Activated naive CD8-positive, alpha-beta T cell treated with anti-CD3 and anti-CD28 coated beads, Interleukin-2, amount 50 U/mL, for 24 hours (primary cell): ENCODE measurements at regions not wholly inside any gene's neighbourhood (a gene's known extent, or its start where the extent isn't known, plus 50 kb on each side); places are given as distances from the start of the nearest gene placed in this dataset.
"Not testable (repeated sequence)": the region's sequence is repeated elsewhere in the genome, so short reads cannot be mapped to it uniquely, and the experiment has no call there.

ENCODE experiments used
- ATAC-seq: fragments of 150-1000 bp; cut with Tn5 transposase; one replicate; pipeline ENCODE4 v1.10.0; 2021
- DNase-seq: peaks from one replicate; pipeline ENCODE4 v3.0.0; 2021
- H3K27ac Mint-ChIP-seq: one replicate; pipeline ENCODE4 v1.8.0; 2021; ENCODE audit warnings: mild to moderate bottlenecking, mixed read lengths
- H3K27me3 Mint-ChIP-seq: one replicate; pipeline ENCODE4 v1.8.0; 2021; ENCODE audit warnings: mixed read lengths
- H3K36me3 Mint-ChIP-seq: one replicate; pipeline ENCODE4 v1.8.0; 2021; ENCODE audit warnings: low read depth, mixed read lengths
- H3K4me1 Mint-ChIP-seq: one replicate; pipeline ENCODE4 v1.8.0; 2021; ENCODE audit warnings: mixed read lengths
- H3K4me3 Mint-ChIP-seq: one replicate; pipeline ENCODE4 v1.8.0; 2021; ENCODE audit warnings: mild to moderate bottlenecking, moderate library complexity, mixed read lengths
- H3K9me3 Mint-ChIP-seq: one replicate; pipeline ENCODE4 v1.8.0; 2021; ENCODE audit warnings: mixed read lengths

DNA sequence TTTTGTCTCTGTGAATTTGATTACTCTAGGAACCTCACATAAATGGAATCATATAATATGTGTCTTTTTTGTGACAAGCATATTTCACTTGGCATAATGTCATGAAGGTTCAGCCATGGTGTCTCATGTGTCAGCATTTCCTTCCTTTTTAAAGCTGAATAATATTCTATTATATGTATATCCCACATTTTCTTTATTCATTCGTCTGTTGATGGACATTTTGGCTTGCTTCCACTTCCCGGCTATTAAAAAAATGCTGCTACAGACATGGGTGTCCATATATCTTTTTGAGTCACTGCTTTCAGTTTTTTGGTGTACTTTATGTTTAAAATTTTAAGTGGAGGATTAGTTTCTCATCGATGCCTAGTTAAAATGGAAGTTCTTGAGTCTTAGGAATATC, 59.8 kb upstream of the C5orf63 start:
- DNase-seq = no peak
- no peak overlapping the region for H3K27ac Mint-ChIP-seq
- no peak for ATAC-seq
- no peaks in the 10 kb centered on the region for H3K36me3 Mint-ChIP-seq
- no peaks in the 10 kb centered on the region for H3K4me1 Mint-ChIP-seq
- no peak overlapping the region for H3K4me3 Mint-ChIP-seq
- H3K9me3 Mint-ChIP-seq = no peaks in the 10 kb centered on the region
- no peaks in the 10 kb centered on the region for H3K27me3 Mint-ChIP-seq

DNA sequence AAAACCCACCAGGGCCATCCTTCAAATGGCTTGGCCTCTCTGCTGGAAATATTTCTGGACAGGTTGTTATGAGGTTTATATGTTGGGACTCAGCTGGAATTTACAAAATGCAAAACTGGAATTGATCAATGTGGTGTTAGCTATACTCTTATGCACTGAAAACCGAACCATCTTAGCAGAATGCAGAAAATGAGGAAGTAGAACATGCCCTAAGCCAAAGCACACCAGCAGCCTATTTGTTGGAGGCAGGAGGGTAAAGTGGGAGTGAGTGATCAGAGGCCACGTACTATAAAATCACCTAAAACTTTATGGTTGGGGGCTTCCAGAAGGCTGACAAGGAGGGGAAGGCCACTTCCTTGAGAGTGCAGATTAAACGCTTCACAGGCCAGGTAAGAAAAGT, 63.6 kb upstream of the C5orf63 start:
- Mint-ChIP-seq H3K4me1 (no peaks in the 10 kb centered on the region), H3K27ac (no peak overlapping the region), H3K27me3 (peaks cover 2% of the 10 kb centered on the region), H3K36me3 (no peaks in the 10 kb centered on the region), H3K9me3 (peaks cover 4% of the 10 kb centered on the region), H3K4me3 (no peak overlapping the region)
- ATAC-seq (no peak), DNase-seq (no peak)

DNA sequence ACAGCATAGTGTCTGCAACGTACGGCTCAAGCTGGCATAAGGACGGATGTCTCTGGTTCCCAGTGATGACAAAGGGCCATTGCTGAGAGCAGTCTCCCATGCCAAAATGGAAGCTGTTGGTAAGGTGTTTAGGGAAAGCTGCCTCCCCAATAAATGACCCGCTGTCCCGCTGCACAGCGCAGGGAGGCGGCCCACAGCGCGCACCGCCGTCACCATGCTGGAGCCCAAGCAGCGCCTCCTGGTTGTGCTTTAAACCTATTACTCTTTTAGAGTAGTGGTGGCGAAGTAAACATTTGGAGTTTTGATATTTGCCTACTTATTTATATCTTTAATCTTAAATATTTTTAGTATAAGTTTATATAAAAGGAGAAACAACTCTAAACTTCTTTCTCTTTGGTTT, 70.4 kb upstream of the C5orf63 start:
- no peaks in the 10 kb centered on the region for H3K4me1 Mint-ChIP-seq
- H3K27me3 Mint-ChIP-seq = peaks cover 6% of the 10 kb centered on the region
- no peaks in the 10 kb centered on the region for H3K36me3 Mint-ChIP-seq
- H3K9me3 Mint-ChIP-seq = peaks cover 4% of the 10 kb centered on the region
- no peak overlapping the region for H3K27ac Mint-ChIP-seq
- ATAC-seq (no peak), DNase-seq (no peak)
- H3K4me3 Mint-ChIP-seq = no peak overlapping the region

DNA sequence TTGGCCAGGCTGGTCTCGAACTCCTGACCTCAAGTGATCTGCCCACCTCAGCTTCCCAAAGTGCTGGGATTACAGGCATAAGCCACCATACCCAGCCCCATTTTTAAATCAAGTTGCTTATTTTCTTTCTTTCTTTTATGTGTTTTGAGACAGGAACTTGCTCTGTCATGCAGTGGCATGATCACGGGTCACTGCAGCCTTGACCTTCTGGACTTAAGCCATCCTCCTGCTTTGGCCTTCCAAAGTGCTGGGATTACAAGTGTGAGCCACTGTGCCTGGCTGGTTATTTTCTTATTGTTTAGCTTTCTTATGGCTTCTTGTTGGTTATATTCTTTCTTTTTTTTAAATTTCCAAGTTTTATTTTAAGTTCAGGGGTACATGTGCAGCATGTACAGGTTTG, 79.7 kb upstream of the C5orf63 start:
- Mint-ChIP-seq H3K36me3 (no peaks in the 10 kb centered on the region), H3K27ac (no peak overlapping the region), H3K4me1 (no peaks in the 10 kb centered on the region), H3K27me3 (peaks cover 3% of the 10 kb centered on the region), H3K4me3 (no peak overlapping the region), H3K9me3 (peaks cover 14% of the 10 kb centered on the region)
- no peak for ATAC-seq
- no peak for DNase-seq

DNA sequence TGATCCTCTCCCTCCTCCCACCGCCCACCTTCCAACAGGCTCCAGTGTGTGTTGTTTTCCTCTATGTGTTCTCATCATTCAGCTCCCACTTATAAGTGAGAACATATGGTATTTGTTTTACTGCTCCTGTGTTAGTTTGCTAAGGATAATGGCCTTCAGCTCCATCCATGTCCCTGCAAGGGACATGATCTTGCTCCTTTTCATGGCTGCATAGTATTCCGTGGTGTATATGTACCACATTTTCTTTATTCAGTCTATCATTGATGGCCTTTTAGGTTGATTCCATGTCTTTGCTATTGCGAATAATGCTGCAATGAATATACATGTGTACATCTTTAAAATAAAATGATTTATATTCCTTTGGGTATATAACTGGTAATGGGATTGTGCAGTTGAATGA, 80.2 kb upstream of the C5orf63 start:
- peaks cover 5% of the 10 kb centered on the region for H3K27me3 Mint-ChIP-seq
- no peak for DNase-seq
- no peak overlapping the region for H3K4me3 Mint-ChIP-seq
- H3K36me3 Mint-ChIP-seq = no peaks in the 10 kb centered on the region
- no peaks in the 10 kb centered on the region for H3K4me1 Mint-ChIP-seq
- H3K9me3 Mint-ChIP-seq = peaks cover 16% of the 10 kb centered on the region
- no peak for ATAC-seq
- no peak overlapping the region for H3K27ac Mint-ChIP-seq

DNA sequence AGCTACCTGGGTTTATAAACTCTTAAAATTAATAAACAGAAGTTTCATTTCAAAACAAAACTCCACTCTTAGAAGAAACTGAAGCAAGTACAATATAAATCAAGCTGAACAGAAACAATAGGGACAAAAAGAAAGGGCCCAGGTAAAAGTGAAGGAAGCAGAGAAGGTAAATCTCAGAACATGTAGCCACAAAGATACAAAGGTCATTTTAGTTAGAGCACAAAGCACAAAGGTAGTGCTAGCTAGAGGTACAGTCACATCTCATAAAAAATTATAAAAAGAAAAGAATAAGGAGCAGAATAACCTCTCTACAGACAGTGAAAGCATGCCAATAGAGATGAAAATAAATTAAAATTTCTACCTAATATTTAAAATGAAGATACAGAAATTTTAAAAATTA, 90.4 kb upstream of the C5orf63 start:
- Mint-ChIP-seq H3K4me1 (no peaks in the 10 kb centered on the region), H3K4me3 (no peak overlapping the region), H3K27me3 (peaks cover 3% of the 10 kb centered on the region), H3K27ac (no peak overlapping the region), H3K9me3 (peaks cover 1% of the 10 kb centered on the region), H3K36me3 (no peaks in the 10 kb centered on the region)
- DNase-seq = no peak
- no peak for ATAC-seq

DNA sequence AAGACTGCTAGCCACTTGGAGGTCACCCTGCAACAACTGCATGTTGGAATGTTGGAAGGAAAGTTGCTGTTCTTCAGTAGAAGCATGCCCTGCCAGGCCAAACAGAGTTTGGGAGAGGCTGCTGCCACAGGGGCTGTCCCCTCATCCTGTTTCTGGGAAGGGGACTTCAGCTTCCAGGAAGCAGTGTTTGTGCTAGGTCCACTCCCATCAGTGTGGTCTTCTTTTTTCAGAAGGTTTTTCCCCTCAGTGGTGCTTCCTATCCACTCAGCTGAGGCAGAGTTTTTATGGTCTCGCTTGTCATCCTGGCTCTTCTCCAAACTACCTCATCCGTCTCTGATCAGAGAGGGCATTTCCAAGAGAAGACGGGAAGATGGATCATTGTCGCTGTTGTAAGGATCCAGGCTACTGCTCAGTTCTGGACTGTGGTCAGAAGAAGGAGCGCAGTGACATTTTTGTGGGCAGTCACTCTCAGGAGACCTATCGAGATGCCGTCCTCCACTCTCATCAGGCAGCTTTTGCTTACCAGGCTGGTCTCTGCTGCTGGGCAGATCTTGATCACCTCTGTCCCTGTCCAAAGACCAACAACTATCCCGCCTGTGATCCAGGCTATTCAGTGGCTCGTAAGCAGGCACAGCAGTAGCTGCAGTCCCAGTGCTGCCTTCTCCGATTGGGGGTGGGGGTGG, 97.8 kb upstream of the C5orf63 start:
- DNase-seq = no peak
- H3K27ac Mint-ChIP-seq = no peak overlapping the region
- no peaks in the 10 kb centered on the region for H3K9me3 Mint-ChIP-seq
- H3K4me3 Mint-ChIP-seq = no peak overlapping the region
- H3K36me3 Mint-ChIP-seq = no peaks in the 10 kb centered on the region
- H3K4me1 Mint-ChIP-seq = no peaks in the 10 kb centered on the region
- H3K27me3 Mint-ChIP-seq = peaks cover 3% of the 10 kb centered on the region
- ATAC-seq = no peak

DNA sequence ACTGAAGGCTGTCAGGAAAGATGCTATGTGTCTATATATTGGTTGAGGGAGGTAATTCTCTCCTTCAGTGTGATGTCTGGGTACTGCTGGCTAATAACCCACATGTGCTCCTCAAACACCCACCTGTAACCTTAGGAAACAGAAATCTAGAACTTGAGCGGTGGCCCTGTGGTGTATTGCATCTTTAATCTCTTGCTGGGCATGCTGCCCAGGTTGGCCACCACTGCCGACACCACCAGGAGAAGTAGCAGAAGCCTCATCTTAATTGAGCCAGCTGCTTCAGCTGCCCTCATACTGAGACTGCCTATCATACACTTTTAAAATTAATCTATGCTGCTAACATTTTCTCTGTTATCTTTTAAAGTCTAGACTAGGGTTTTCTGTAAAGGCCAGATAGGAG, 103.5 kb upstream of the C5orf63 start:
- Mint-ChIP-seq H3K4me1 (no peaks in the 10 kb centered on the region), H3K27ac (no peak overlapping the region), H3K4me3 (no peak overlapping the region), H3K9me3 (no peaks in the 10 kb centered on the region), H3K36me3 (no peaks in the 10 kb centered on the region), H3K27me3 (peaks cover 3% of the 10 kb centered on the region)
- no peak for ATAC-seq
- no peak for DNase-seq

DNA sequence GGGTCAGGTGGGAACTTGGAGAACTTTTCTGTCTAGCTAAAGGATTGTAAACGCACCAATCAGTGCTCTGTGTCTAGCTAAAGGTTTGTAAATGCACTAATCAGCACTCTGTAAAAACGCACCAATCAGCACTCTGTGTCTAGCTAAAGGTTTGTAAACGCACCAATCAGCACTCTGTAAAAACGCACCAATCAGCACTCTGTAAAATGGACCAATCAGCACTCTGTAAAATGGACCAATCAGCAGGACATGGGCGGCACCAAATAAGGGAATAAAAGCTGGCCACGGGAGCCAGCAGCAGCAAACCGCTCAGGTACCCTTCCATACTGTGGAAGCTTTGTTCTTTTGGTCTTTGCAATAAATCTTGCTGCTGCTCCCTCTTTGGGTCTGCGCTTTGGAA, 108.0 kb upstream of the MEGF10 start:
- H3K36me3 Mint-ChIP-seq, DNase-seq, H3K4me1 Mint-ChIP-seq, H3K9me3 Mint-ChIP-seq, ATAC-seq, H3K4me3 Mint-ChIP-seq, H3K27me3 Mint-ChIP-seq, H3K27ac Mint-ChIP-seq: not testable (repeated sequence)

DNA sequence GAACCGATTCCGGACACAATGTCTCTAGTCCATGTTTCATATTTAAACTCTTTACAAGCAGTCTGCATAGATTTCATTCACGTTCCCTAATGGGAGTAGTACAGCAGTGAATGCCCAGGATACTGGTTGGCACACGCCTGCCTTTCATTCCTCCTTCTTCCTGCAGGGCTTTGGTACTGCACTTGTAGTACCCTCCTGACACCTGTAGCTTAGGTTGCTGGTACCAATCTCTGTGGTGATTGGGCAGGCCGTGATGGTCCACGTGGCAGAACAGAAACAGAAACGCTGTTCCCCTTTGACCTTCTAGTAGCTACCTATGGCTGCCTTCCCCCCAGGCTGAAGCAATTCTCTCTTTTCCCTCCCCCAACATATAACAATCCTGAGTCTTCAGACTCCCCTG, 107.3 kb upstream of the MEGF10 start:
- Mint-ChIP-seq H3K4me3 (no peak overlapping the region), H3K27me3 (no peaks in the 10 kb centered on the region), H3K36me3 (no peaks in the 10 kb centered on the region), H3K27ac (no peak overlapping the region), H3K9me3 (no peaks in the 10 kb centered on the region), H3K4me1 (no peaks in the 10 kb centered on the region)
- DNase-seq (no peak), ATAC-seq (no peak)

DNA sequence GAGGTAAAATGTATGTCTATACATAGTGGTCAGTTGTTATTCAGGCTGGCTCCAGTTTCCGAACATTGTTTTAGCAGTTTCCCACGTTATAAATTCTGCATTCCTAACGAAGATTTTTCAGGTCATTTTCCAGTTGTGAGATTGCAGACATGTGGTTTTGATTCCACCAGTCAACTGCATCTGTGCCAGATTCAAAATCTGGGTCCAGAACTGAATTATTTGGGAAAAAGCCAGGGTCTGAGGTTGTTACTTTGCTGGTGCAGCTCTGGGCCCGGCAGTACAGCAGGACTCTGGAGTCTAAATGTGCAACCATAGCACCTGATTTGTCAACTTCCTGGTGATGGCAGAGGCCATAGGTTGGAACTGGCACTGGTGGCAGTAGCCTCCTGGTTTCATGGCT, 105.7 kb upstream of the MEGF10 start:
- no peak overlapping the region for H3K27ac Mint-ChIP-seq
- no peaks in the 10 kb centered on the region for H3K9me3 Mint-ChIP-seq
- no peak for DNase-seq
- no peaks in the 10 kb centered on the region for H3K27me3 Mint-ChIP-seq
- ATAC-seq = no peak
- no peak overlapping the region for H3K4me3 Mint-ChIP-seq
- no peaks in the 10 kb centered on the region for H3K36me3 Mint-ChIP-seq
- no peaks in the 10 kb centered on the region for H3K4me1 Mint-ChIP-seq

DNA sequence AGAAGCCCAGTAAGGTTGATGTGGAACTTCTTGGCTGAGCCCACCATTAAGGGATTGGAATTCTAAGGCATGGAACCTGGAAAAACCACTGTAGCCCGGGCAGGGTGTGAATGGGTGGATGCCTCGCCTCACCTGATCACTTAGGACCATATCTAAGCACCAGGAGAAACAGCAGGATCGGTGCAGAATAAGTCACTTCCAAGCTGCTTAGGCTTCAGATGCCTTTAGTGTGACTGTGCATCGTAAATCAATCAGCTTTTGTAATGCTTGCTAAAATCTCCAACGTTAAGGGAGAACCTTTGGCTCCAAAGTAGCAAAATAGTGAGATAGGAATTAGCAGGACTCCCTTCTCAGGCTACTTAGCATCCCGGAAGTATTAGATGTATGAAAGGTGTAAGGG, 103.9 kb upstream of the MEGF10 start:
- H3K9me3 Mint-ChIP-seq = no peaks in the 10 kb centered on the region
- H3K27ac Mint-ChIP-seq = no peak overlapping the region
- H3K4me1 Mint-ChIP-seq = no peaks in the 10 kb centered on the region
- H3K27me3 Mint-ChIP-seq = no peaks in the 10 kb centered on the region
- no peak for ATAC-seq
- H3K4me3 Mint-ChIP-seq = no peak overlapping the region
- no peak for DNase-seq
- no peaks in the 10 kb centered on the region for H3K36me3 Mint-ChIP-seq

DNA sequence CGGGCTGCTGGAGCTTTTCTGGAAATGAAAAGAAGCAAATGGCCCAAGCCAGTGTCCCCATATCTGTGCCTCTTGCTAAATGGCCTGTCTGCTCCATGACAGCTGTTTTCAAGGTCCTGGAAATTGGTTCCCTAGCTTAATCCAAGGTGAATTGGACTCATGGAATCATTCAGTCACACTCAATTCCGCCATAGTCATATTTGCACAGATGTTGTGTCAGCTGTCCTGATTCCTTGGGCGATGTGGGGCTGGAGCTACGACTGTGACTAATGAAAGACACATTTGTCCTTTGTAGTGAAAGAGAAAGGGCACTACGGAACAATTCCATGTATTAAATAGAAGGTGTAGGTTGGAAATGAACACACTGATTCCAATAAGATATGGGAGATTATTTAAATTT, 102.9 kb upstream of the MEGF10 start:
- no peak overlapping the region for H3K27ac Mint-ChIP-seq
- DNase-seq (no peak), ATAC-seq (no peak)
- no peaks in the 10 kb centered on the region for H3K9me3 Mint-ChIP-seq
- peaks cover 2% of the 10 kb centered on the region for H3K27me3 Mint-ChIP-seq
- H3K4me3 Mint-ChIP-seq = no peak overlapping the region
- H3K4me1 Mint-ChIP-seq = no peaks in the 10 kb centered on the region
- no peaks in the 10 kb centered on the region for H3K36me3 Mint-ChIP-seq

DNA sequence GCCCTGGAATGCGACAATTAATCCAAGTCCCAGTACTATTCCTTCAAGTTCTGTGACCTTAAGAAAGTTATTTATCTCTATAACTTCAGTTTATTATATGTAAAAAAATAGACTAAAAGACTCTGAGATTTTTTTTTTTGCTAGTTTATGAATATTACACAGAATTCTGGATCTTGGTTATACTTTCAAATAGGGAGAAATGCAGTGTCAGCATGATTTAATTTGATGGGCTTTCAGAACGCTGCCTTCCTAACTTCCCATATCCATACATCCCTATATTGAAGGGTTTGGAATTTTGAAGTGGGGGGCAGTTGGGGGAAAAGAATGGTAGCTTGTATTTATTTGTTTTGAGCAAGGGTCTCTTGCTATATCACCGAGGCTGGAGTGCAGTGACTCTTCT, 98.4 kb upstream of the MEGF10 start:
- no peaks in the 10 kb centered on the region for H3K4me1 Mint-ChIP-seq
- DNase-seq = no peak
- H3K9me3 Mint-ChIP-seq = no peaks in the 10 kb centered on the region
- H3K4me3 Mint-ChIP-seq = no peak overlapping the region
- H3K27me3 Mint-ChIP-seq = peaks cover 8% of the 10 kb centered on the region
- no peaks in the 10 kb centered on the region for H3K36me3 Mint-ChIP-seq
- no peak for ATAC-seq
- no peak overlapping the region for H3K27ac Mint-ChIP-seq

DNA sequence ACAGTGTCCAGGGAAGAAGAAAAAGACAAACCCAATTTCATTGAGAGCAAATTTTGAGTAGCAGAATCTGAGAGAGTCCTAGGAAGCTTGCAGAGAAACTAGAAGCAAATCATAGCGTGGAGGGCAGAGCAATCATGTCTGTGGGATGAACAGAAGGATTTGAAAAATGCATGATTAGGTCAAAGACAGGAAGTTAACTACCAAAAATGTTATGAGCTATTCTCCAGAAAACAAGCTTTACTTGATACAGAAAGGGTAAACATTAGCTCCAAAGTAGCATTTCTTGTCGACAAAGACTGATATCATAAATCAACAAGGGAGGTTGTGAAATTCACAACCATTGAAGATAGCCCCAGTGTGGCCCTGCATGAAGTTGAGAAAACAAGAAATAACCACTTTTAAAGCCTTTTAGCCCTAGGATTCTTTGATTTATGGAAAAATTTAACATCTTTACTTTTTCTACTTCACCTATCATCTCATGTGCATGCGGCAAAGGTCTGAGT, 97.7 kb upstream of the MEGF10 start:
- no peak overlapping the region for H3K4me3 Mint-ChIP-seq
- no peak overlapping the region for H3K27ac Mint-ChIP-seq
- no peak for DNase-seq
- no peaks in the 10 kb centered on the region for H3K4me1 Mint-ChIP-seq
- no peaks in the 10 kb centered on the region for H3K9me3 Mint-ChIP-seq
- H3K36me3 Mint-ChIP-seq = no peaks in the 10 kb centered on the region
- peaks cover 8% of the 10 kb centered on the region for H3K27me3 Mint-ChIP-seq
- no peak for ATAC-seq

DNA sequence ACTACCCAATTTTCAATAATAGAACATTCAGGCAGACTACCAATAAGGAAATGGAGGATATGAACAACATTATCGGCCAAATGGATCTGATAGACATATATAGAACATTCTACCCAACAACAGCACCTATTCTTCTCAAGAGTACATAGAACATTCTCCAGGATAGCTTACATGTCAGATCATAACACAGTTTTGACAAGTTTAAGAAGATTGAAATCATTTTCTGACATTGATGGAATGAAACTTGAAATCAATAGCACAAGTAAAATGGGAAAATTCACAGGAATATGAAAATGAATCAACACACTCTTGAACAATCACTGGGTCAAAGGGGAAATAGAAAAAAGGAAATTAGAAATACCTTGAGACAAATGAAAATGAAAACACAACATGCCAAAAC, 94.6 kb upstream of the MEGF10 start:
- DNase-seq = no peak
- Mint-ChIP-seq H3K4me3 (no peak overlapping the region), H3K4me1 (no peaks in the 10 kb centered on the region), H3K27ac (no peak overlapping the region), H3K9me3 (no peaks in the 10 kb centered on the region), H3K36me3 (no peaks in the 10 kb centered on the region), H3K27me3 (peaks cover 17% of the 10 kb centered on the region)
- no peak for ATAC-seq
